GM21723 (cell line): ENCODE measurements at regions not wholly inside any gene's neighbourhood (a gene's known extent, or its start where the extent isn't known, plus 50 kb on each side); places are given as distances from the start of the nearest gene placed in this dataset.

ENCODE experiments used
- ATAC-seq: cut with Tn5 transposase; IDR thresholded peaks from one replicate; pipeline ENCODE4 v1.9.1; 2021; ENCODE audit warnings: mild to moderate bottlenecking, moderate library complexity; ENCODE audit not compliant: unreplicated experiment

DNA sequence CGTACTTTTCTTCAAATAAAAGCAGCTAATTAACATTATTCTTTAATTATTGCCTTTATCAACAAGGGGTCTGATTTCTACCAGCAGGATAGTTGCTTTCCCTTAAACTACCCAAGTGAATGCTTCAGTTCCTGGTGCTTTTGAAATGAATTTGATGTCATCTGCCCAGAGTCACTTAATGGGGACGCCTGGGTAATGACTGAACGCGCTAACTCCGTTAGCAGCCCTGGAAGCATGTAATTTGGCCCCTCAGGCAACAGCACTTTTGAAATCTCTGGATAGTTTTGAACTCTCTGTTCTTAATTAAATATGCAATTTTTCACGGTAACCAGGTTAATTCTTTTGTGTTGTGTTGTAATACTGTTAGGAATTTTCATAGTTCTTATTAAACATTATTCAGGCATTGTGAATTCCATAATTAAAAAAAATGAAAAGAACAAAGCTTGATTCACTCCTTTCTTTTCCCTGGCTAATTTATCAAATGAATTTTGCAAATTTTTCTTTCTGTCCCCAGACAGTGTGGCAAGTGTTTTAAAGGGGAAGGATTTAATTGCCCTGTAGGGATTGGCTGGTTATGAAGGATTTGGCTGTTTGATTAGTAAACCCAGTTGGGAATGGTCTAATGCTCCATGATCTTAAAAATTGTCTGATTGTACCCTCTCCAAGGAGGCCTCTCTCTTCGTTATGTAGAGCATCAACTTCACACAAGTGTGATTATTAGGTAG is 137.5 kb upstream of the MYL2 start:
- ATAC-seq: no peak

DNA sequence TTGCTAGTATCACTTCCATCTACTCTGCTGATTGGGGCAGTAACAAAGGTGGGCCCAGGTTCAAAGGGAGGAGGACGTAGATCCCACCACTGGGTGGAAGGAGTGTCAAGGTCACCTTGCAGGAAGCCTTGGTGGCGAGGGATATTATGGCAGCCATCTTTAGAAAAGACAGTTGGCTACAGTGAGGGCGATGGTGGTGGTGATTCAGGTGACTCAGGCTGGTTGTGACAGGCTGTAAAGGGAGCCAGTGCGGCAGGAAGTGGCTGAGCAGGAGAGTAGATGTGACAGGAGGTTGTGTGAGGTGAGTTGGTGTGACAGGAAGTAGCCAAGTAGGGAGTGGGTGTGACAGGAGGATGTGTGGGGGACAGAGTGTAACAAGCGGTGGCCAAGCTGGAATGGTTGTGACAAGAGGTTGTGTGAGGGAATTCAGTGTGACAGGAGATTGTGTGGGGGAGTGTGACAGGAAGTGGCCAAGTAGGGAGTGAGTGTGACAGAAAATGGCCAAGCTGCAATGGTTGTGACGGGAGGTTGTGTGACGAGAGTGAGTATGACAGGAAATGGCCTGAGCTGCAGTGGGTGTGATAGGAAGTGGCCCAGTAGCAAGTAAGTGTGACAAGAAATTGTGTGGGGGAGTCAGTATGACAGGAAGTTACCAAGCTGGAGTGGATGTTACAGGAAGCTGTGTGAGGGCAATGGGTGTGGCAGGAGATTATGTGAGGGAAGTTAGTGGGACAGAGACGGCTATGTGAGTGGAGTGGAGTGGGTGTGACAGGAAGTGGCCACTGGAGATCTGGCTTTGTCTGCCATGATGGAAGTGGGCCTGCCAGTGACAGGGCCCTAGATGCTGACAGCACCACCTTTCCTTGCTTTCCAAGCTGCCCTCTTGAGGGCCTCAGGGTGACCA is 136.5 kb upstream of the MYL2 start:
- no peak for ATAC-seq

DNA sequence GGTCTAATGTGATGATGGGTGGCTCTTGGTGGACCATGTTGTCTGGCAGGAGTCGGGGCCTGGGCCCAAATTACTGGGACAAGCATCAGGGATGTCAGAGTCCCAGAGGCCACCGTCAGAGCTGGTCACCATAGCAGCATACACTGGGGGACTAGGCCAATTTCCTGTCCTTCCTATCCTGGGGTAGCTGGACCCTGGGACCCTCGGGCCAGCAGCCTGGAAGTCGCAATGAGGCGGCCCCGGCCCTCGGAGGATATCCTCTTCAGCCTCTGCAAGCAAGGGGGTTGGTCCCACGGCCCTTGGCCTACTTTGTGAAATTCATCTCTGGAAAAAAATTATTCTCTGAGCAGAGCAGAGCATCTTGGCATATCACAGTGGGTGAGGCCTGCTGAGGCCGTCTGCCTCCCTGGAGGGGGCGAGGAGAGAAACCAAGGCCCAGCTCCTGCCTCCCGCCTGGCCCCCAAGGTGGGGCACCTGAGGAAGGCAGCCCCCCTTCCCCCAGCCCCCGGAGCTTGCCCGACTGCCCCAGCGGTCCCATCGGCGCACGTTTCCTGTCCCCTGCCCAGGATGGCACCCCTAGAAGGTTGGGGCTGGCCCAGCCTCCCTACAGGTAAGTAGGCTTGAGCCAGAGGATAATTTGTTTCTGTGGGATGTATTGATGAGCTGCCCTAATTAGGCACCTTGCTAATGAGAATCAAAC is 135.0 kb upstream of the MYL2 start:
- ATAC-seq: no peak

DNA sequence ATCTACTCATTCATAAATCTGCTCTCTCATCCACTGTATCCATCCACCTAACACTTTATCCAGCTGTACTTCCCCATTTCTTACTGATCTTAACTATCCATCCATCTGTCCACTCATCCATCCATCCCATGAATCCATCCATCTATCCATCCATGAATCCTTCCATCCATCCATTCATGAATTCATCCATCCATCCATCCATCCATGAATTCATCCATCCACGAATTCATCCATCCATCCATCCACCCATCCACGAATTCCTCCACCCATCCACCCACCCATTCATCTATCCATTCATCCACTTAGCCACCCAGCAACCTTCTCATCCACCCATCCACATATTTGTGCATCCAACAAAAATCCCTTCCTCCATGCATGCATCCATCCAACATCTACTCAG is 128.6 kb upstream of the MYL2 start:
- ATAC-seq: no peak

DNA sequence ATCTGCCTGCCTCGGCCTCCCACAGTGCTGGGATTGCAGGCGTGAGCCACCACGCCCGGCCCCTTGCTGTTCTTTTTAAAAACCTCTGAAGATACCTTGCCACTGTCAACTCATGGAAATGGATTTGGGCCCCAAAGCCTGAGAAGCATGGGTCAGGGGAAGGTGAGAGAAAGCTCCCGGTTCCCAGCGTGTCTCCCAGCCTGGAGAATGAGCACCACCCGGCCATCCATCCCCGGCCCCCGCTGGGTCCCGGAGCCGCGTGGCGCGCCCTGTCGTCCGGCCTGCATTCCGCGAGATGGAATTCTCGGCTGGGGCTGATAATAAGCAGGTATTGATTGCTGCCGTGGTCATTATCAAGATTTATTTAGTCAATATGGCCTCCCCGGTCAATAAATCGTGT is 126.5 kb upstream of the MYL2 start:
- no peak for ATAC-seq

DNA sequence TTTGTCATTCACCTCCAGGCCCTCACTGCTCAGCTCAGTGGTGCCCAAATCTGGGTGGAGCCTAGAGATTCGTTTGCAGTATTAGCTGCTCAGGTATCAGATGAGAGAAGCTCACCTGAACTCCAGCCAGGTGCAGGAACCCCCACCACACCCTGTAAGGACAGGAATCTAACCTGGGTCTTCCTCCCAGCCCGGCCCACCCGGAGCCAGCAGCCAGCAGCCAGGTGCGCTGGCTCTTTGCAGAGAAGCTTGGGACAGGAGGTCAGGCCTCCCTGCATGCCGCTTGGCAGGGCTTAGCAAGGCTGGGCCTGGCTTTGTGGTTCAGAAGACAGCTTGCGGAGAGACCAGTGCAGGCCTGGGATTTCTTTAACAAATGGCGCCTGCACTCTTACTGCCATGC is 125.6 kb upstream of the MYL2 start:
- no peak for ATAC-seq

DNA sequence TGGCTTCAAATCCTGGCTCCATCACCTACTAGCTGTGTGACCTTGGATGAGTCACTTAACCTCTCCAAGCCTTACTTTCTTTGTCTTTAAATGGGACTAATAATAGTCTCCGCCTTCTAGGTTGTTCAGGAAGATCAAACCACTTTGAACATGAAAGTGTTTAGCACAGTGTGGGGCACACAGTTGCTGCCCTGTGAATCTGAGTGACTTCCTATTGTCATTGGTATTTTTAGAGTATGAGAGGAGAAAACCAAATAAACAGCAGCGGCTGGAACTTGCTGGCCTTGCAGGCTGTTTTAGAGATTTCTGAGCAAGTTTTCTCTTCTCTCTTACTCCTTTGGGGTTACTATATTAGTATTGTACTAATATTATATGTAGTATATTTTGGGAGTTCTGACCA is 120.7 kb upstream of the MYL2 start:
- ATAC-seq: no peak

DNA sequence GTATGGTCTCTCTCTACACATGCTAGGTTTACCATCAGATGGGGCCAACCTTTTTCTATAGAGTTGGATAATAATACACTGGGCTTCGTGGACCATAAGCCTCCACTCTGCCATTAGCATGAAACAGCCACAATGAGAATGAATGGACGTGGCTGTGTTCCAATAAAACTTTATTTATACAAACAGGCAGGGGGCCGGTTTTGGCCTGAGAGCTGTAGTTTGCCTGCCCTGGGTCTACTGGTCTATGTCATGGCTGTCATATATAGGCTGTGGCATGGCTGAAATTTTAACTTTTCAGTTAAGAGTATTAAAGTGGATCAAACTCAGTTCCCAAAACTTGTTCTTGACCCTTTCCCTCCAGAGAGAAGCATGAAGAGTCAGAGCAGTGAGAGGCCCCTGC is 120.3 kb upstream of the MYL2 start:
- no peak for ATAC-seq

DNA sequence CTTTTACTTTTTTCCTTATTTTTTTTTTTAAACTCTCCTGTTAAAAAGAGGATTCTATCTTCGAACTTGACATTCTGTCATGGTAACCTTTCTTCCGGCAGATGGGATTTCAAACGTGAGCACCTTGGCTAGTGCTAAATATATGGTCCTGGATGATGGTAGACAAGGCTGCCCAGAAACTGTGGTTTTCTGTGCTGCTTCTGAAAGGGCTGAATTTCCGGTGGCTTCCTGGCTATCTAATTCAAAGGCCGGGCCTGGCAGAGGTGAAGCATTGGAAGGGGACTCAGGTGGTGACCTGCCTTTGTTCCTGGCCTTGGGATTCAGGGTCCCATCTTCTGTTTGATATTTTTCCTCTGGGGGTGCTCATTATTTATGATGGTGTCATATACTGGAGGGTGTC is 118.6 kb upstream of the MYL2 start:
- ATAC-seq: no peak

DNA sequence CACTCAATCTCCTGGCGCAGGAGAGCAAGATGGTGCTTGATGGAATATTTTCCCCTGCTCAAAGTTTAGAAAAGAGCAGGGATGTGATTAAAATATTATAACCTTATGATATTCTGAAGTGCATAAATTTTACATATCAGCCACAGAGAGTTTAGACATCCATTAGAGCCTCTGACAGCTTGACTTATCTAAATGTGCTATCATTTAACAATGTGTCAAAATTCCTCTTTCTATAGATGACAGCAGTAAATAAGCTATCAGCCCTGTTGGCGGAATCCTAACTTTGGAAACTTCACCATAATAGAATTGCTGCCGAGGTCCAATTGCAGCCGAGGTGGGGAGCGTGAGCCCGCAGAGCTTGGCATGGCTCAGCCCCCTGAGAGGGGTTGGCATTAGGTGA is 117.7 kb upstream of the MYL2 start:
- no peak for ATAC-seq

DNA sequence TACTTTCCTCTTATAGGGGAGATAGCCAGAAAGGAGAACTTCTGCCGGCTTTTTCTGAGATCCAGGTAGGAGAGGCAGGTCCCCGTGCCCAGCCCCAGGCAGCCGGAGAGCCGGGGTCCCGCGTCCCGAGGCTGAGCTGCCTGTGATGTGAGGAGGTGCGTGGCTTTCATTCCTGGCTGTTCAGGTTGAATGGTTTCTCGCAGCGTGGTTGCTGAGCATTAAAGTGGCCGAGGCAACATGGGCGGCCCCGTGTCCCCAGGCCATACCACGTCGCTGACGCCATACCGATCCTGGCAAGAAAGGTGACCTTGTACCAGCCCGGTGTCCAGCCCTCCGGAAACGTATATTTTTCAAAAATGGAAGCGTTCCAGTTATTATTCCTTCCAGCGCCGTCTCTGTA is 116.7 kb upstream of the MYL2 start:
- no peak for ATAC-seq

DNA sequence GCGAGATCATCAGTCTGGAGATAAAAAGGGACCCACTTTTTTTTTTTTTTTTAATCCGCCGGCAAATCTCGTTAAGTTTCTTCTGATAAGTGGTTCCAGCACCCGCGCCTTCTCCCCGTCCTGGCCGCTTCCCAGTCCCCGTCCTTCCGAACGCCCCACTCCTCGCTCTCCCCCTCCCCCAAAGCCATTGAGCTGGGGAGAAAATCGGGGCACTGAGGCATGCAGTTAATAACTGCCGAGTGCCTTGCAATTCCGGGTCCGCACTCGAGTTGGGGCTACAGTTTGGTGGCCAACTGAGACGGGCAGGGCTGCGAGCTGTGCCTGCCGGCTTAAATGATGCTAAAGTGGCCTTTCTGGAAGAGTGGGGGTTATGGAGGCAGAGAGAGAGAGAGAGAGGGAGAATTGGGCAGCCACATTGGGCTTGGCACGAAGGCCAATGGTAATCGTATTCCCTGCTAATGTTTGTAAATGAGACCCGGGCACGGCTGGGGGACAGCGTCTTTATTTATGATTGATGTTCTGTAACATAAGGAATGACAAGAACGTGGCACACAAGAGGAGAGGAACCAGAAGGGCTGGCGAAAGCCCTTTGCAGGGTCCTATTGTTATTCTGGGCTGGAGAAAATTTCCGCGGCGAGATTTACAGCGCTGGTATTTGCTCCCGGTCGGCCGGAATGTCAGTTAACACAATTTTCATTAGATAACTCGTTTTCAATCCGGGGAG is 115.4 kb upstream of the MYL2 start:
- no peak for ATAC-seq

DNA sequence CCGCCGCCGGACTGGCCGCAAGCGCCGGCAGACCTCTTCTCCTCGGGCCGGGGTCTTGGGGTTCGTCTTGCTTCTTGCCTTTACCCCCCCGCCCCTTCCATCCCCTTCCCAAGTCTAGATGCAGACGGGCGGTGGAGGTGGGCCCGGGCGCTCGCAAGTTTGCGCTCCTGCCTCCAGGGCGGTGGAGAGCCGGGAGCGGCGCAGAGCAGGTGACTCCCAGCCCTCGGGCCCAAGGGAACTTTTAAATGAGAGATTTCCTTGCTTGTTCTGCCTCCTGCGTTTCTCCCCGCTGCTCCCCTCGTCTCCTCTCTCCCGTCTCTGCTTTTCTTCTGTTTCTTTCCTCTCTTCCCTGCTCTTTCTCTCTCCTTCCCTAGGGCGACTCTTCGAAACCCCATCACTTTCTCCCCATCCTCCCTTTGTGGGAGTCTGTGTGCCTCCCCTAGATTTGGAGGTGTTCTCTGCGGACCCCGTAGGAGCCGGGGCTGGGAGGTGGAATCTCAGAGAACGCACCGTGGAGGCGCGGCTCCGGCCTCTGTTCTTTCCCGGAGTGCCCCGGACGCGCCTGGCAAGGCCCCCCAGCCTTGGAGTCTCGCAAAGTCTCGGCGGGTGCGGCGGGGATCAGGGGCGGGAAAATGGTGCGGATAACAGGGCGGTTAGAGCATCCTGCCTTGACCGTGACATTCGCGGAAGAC is 114.7 kb upstream of the MYL2 start:
- ATAC-seq: no peak

DNA sequence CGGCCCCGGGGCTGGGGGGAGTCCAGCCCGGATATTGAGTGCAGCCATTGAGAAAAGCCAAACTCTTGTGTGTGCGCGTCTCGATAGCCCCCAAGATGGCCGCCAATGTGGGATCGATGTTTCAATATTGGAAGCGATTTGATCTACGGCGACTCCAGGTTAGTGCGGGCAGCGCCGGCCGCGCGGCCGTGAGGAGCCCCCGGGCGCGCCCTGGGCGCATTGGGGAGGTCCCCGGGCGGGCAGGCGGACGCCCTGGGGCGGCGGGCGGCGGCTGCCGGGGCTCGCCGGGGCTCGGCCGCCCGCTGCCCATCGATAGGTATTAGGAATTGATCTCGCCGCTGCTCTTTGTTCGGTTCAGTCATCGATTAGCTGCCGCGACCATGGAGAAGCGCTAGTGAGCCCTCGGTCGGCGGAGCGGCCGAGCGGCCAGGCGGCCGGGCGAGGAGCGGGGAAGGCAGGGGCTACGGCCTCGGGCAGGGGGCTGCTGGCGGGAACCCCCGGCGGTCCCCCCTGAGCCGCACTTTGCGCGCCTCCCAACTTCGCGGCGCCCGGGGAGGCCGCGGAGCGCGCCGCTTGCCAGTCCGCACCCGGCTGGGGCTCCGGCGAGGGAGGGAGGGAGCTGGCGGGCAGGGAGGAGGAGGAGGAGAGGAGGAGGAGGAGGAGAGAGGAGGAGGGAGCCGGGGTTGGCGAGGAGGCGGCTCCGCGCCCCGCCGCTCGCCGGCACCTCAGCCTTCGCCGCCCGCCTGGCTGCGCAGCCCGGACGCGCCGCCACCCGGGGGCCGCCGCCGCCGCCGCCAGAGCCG is 113.9 kb upstream of the MYL2 start, which contains the start of gene CUX2:
TSS of gene CUX2 (plus strand) at position 83 of the 803 bp plus-strand sequence.
- ATAC-seq: no peak

DNA sequence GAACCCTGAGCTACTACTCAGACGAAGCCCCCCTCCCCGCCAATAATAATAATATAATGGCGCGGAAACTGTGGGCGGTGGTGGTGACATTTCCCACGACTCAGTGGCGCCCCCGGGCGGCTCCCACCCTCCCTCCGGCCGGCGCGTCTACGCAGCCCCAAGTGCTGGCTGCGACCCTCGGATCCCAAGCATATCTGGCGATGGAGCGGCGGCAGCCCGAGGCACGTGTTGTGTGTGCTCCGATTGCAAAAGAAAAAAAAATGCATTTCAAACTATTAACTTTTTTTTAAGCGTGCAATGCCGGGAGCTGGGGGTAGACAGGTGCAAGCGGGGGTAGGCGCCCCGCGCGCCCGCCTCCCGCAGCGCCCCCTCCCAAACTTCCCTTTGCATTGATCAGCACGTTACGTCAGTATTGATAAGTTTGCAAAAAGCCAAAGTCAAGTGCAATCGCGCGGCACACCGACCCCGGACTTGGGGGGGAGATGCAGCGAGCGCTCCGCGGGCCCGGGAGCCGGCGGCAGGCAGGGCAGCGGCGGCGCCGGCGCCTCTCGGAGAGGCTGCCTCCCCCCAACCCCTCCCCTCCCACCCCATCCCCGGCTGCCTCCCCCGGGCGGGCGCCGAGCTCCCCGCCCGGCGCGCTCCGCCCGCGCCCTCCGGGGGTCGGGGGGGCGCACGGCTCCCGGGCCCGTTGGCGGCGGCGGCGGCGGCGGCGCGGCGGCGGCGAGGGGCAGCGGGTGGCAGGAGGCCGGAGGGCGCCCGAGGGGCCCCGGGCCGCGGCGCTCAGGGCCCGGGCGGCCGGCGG is 113.1 kb upstream of the MYL2 start:
- no peak for ATAC-seq

DNA sequence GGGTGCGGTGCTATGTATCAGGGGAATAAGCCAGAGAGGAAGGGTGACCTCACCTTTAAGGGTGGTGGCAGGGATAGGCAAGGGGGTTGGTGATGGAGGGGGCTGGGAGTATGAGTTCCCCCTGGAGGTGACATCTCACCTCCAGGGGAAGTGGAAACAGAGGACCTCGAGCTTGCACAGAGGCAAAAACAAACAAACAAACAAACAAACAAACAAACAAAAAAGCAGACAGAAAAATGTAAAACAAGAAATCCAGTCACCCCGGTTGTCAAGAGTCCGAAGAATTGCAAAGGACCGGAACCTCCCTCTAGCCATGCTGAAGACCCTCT is 112.2 kb upstream of the MYL2 start:
- ATAC-seq: no peak

DNA sequence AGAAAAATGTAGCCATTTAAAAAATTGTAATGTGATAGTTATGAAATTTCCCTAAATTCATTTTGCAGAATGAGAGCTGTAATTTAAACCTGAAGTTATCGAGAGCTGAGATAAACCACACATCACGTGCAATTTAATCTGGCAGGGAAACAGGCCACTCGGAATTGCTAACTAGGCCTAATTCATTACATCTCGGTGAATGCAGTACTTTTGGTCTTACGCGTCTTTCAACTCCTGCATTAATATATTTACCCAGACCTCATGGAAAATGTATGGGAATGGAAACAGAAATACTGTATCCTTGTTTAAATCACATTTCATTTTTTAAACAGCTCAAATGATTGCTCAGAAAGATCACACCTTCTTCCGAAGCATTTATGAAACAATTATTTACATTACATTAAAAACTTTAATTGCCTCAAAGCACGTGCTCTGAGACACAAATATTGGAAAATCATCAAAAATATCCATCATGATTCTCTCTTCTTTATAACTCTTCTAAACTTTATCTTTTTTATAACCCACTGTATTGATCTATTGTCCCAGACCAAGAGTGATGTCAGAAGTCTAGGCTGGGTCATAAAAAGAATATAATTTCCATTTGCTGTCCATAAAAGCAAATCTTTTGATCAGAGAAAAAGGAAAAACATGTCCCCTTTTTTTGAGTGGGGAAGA is 111.7 kb upstream of the MYL2 start:
- ATAC-seq: no peak

DNA sequence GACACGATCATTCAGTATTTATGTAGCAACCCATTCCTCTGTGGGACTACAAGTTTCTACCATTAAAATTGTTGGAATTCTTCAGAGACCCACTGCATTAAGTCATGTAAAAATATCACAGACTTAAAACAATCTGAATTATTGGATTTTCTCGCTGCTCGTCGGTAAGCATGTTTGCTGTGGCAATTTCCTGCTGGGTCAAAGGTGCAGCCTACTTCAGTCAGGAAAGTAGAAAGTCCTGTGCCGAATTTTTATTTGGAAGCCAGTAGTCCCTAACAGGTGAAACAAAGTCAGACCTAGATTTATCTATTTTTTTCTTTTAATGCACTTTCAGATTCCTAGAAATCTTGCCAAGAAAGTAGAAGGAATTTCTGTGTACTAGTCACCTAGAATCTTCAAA is 110.4 kb upstream of the MYL2 start:
- no peak for ATAC-seq
